NCI-H82 treated with DMSO at 0.1 percent for 48 hours (cell line): ENCODE measurements at regions not wholly inside any gene's neighbourhood (a gene's known extent, or its start where the extent isn't known, plus 50 kb on each side); places are given as distances from the start of the nearest gene placed in this dataset.

ENCODE experiments used
- DNase-seq: peaks from one replicate; lab custom pipeline; 2025; ENCODE audit not compliant: unreplicated experiment; lab: John Stamatoyannopoulos, UW

DNA sequence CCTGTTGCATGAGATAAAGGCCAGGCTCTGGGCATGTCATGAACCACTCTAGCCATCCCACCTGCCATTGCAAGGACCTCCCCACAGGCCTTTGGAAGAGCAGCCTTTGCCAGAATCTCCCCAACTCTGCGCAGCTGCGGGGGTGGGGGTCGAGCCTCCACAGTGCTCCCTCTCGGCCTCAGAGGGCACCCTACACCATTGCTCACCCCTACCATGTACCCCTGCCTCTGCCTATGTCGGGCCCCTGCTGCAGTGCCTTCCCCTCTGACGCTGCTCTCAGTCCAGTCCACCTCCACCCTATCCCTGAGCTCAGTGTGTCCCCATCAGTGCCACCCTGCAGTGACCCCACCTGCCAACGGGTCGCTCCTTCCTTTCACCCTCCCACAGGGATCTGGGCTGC, 679.7 kb upstream of the RAB6C start:
- DNase-seq, result no peak

DNA sequence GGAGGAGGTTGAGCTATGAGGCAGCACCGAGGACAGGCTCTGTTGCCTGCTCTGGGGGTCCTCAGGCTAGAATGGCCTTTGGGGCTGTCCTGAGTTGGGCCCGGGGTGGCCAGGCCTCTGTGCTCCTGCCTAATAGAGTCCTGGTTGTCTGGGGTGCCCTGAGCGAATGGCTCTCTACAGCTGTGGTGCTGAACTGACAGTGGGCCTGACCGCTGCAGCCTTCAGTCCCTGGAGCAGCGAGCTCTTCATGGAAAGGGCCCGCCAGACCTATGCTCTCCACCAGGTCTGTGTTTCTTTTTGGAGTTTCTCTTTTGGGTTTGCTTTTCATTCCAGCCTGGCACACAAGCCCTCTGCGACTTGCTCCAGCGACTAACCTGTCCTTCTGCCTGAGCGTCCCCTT, 679.0 kb upstream of the RAB6C start:
- DNase-seq, result no peak

- no peak for DNase-seq
Measured at GRCh38 chr2:129301431-129301913, 678.0 kb upstream of the RAB6C start.

- no peak for DNase-seq
Measured at GRCh38 chr2:129302106-129302505, 677.4 kb upstream of the RAB6C start.

- DNase-seq, result no peak
Measured at GRCh38 chr2:129302561-129303183, 676.8 kb upstream of the RAB6C start.

GRCh38 chr2:129314120-129314519, 665.3 kb upstream of the RAB6C start:
- no peak for DNase-seq

GRCh38 chr2:129318581-129319421, 660.7 kb upstream of the RAB6C start:
- DNase-seq, result no peak

- DNase-seq, result no peak
Measured at GRCh38 chr2:129319422-129319717, 660.1 kb upstream of the RAB6C start.

DNA sequence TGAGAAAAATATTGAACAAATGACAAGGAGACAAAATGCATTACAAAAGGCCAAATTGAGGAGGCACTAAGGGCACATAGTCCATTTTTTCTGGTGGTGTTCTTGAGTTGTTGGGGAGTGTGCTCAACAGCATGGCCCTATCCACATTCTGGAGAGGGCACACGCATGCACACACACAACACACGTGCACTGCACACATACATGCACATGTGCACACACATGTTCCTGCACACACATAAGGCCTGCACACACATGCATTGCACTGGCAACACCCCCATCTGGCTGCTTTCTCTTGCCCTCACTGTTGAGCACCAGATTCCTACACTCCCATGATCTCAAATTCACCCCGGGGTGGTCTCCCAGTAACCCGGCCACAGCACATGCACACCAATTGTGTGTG, 659.2 kb upstream of the RAB6C start:
- DNase-seq, result no peak

DNA sequence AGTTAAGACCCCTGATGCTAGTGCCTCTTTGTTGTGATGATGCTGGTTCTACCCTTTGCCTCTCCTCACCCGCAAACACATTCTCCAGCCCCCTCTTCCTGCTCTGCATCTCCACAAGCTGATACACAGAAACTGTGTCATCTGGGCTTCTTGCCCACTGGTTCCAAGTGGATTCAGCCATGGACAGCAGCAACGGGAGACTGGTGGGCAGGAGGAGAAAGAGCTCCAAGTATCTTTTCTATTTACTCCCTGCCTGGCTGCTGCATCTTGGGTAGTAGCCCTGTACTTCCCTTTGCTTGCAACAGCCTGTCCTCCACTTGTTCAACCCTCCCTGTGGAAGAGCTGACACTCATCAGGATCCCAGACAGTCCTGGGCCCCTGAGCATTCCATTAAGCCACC, 655.1 kb upstream of the RAB6C start:
- DNase-seq, result no peak

- DNase-seq, result no peak
Measured at GRCh38 chr2:129325151-129325550, 654.3 kb upstream of the RAB6C start.

GRCh38 chr2:129329574-129329973, 649.9 kb upstream of the RAB6C start:
- DNase-seq, result no peak

- no peak for DNase-seq
Measured at GRCh38 chr2:129330504-129330903, 649.0 kb upstream of the RAB6C start.

- DNase-seq, result no peak
Measured at GRCh38 chr2:129331638-129332037, 647.8 kb upstream of the RAB6C start.

DNA sequence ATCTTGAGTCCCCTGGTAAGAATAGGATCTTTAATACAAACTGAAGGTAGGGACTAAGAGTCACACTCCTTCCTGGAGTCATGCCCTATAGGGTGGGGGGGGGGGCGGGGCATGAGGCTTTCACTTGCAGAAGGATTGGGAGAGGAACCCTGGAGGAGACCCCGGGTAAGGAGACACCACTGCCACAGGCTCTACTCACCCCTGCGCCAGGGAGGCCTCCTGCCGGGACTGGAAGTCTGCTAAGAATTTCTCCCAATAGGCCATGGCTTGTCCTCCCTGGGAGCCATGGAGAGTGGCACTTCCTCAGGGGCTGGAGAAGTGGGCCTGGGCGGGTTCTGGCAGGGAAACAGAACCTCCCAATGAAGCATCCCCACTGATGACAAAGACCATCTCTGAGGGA, 645.3 kb upstream of the RAB6C start:
- no peak for DNase-seq

- no peak for DNase-seq
Measured at GRCh38 chr2:129334696-129335410, 644.6 kb upstream of the RAB6C start.

DNA sequence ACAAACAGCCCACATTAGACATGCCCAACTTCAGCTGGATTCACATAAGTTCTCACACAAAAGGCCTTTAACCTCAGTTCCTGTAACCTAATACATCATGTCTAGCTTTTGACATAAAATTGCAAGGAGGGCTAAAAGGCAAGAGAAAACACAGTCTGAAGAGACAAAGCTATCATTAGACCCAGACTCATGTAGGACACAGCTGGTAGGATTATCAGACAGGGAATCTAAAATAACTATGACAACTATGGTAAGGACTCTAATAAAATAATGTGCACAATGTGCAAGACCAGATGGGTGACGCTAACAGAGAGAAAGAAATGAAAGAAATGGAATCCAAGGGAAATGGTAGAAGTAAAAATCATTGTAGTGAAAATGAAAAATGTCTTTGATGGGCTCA, 643.2 kb upstream of the RAB6C start:
- no peak for DNase-seq

DNA sequence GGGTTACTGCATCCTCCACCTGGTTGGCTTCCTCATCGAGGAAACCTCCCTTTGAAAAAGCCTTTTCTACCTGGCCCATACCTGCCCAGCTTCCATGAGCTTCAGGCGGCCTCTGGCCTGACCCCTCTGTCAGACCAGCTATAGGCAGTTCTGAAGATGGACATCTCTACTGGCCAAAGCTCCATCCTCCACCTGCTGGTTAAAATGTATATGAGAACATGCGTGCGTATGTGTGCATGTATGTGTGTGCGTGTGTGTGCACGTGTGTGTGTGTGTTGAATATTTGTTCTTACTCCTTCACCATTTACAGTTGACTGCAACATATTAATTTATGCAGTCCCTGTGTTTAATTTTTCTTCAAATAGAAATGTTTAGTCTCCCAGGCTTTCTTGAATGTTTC, 642.4 kb upstream of the RAB6C start:
- no peak for DNase-seq

GRCh38 chr2:129345540-129345939, 633.9 kb upstream of the RAB6C start:
- no peak for DNase-seq

DNA sequence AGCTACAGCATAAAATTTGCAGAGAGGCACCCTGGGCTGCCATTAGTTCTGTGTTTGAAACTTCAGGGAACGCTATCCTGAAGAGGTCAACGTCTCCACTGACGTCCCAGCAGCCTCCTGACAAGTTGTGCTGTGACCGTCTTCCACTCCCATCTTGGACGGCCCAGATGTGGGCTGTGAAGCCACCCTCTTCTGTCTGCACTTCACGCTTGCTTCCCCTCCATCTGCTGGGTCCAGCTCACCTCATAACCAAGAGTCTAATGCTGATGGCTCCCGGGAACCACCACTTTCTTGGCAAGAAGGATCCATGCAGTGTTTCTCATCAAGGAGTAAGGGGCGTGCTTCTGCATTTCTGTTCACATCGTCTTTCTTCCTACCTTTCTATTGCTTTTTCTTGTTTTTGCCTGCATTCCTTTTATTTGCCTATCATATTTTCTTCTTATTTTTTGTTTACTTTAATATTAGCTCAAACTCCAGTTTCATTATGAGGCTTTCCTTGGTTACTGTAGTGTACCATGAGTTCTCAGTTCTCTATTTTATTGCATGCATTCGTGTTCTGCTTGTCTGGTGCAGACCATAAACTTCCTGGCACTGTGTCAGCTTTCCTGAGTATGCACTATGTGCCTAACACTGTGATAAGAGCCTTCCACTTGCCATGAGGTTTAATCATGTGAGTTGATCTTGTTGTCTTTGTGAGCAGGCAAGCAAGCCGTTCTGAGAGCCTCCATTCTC, 631.8 kb upstream of the RAB6C start:
- no peak for DNase-seq

- no peak for DNase-seq
Measured at GRCh38 chr2:129354631-129355030, 624.8 kb upstream of the RAB6C start.
